Mesothelial cell of epicardium (in vitro differentiated cells): ENCODE measurements at regions not wholly inside any gene's neighbourhood (a gene's known extent, or its start where the extent isn't known, plus 50 kb on each side); places are given as distances from the start of the nearest gene placed in this dataset.

Source experiments
- DNase-seq, 2 experiments: peaks; one replicate each; pipeline ENCODE4 v3.0.0; 2021; ENCODE audit warnings: low spot score in 2 of 2; ENCODE audit not compliant: unreplicated experiment in 2 of 2
- H3K27ac Mint-ChIP-seq: 2 replicates; pipeline ENCODE4 v1.8.0; 2021; ENCODE audit warnings: mixed read lengths
- H3K27me3 Mint-ChIP-seq: 2 replicates; pipeline ENCODE4 v1.8.0; 2021; ENCODE audit warnings: low read depth, mixed read lengths
- H3K36me3 Mint-ChIP-seq: 2 replicates; pipeline ENCODE4 v1.8.0; 2021; ENCODE audit warnings: mixed read lengths
- H3K4me1 Mint-ChIP-seq: 2 replicates; pipeline ENCODE4 v1.8.0; 2021; ENCODE audit warnings: mixed read lengths
- H3K4me3 Mint-ChIP-seq: 2 replicates; pipeline ENCODE4 v1.8.0; 2021; ENCODE audit warnings: mild to moderate bottlenecking, moderate library complexity, mixed read lengths
- H3K9me3 Mint-ChIP-seq: 2 replicates; pipeline ENCODE4 v1.8.0; 2021; ENCODE audit warnings: mixed read lengths
- CTCF ChIP-seq: fragments of 200-600 bp; sonication (generic); IDR thresholded peaks from one replicate; pipeline ENCODE4 v1.5.0; 2021; ENCODE audit warnings: antibody characterized with exemption; ENCODE audit not compliant: unreplicated experiment

- DNase-seq, result no peak
- H3K36me3 Mint-ChIP-seq, result no peaks in the 10 kb centered on the region
- H3K27ac Mint-ChIP-seq, result no peak overlapping the region
Observed at GRCh38 chr2:207244971-207245925, 79.5 kb upstream of the KLF7 start.

GRCh38 chr2:207248702-207249377 lies 83.1 kb upstream of the KLF7 start:
- Mint-ChIP-seq H3K36me3 (no peaks in the 10 kb centered on the region), H3K4me1 (no peaks in the 10 kb centered on the region), H3K27me3 (peaks cover 7% of the 10 kb centered on the region), H3K9me3 (no peaks in the 10 kb centered on the region), H3K27ac (no peak overlapping the region), H3K4me3 (no peak overlapping the region)
- DNase-seq, result no peak
- no peak for TF ChIP-seq CTCF

More at GRCh38 chr2:207244971-207245925, 79.5 kb upstream of the KLF7 start:
- no peak for TF ChIP-seq CTCF
- Mint-ChIP-seq H3K4me3 (no peak overlapping the region), H3K9me3 (no peaks in the 10 kb centered on the region), H3K4me1 (no peaks in the 10 kb centered on the region), H3K27me3 (peaks cover 2% of the 10 kb centered on the region)

- Mint-ChIP-seq H3K36me3 (no peaks in the 10 kb centered on the region), H3K4me1 (no peaks in the 10 kb centered on the region), H3K4me3 (no peak overlapping the region), H3K27me3 (peaks cover 15% of the 10 kb centered on the region), H3K9me3 (no peaks in the 10 kb centered on the region), H3K27ac (no peak overlapping the region)
- no peak for TF ChIP-seq CTCF
- DNase-seq, result no peak
Observed at GRCh38 chr2:207251022-207251421, 85.3 kb upstream of the KLF7 start.

GRCh38 chr2:207251573-207252192 lies 85.9 kb upstream of the KLF7 start:
- Mint-ChIP-seq H3K4me3 (no peak overlapping the region), H3K4me1 (peaks cover 4% of the 10 kb centered on the region), H3K27me3 (peaks cover 17% of the 10 kb centered on the region), H3K27ac (no peak overlapping the region), H3K36me3 (no peaks in the 10 kb centered on the region), H3K9me3 (no peaks in the 10 kb centered on the region)
- no peak for DNase-seq
- TF ChIP-seq CTCF, result no peak

GRCh38 chr2:207252416-207252815 lies 86.7 kb upstream of the KLF7 start:
- Mint-ChIP-seq H3K27ac (no peak overlapping the region), H3K4me3 (no peak overlapping the region), H3K9me3 (no peaks in the 10 kb centered on the region), H3K36me3 (no peaks in the 10 kb centered on the region), H3K27me3 (peaks cover 17% of the 10 kb centered on the region), H3K4me1 (peaks cover 5% of the 10 kb centered on the region)
- TF ChIP-seq CTCF, result no peak
- DNase-seq, result no peak
